AG09309 (cell line): ENCODE measurements at regions not wholly inside any gene's neighbourhood (a gene's known extent, or its start where the extent isn't known, plus 50 kb on each side); places are given as distances from the start of the nearest gene placed in this dataset.

Source experiments
- DNase-seq: peaks from one replicate; pipeline ENCODE4 v3.0.0-alpha.2; 2010; ENCODE audit warnings: low read depth
- H3K4me3 ChIP-seq: 2 replicates; pipeline ENCODE4 v1.5.1; 2011; ENCODE audit warnings: mild to moderate bottlenecking, low read depth, low read length, moderate library complexity; ENCODE audit not compliant: control insufficient read depth
- CTCF ChIP-seq: IDR thresholded peaks from 2 replicates; pipeline ENCODE4 v1.5.1; 2011; ENCODE audit warnings: mild to moderate bottlenecking, low read depth, low read length, inconsistent platforms; ENCODE audit not compliant: insufficient read depth, control insufficient read depth; ENCODE audit errors: missing control alignments

- no peak overlapping the region for H3K4me3 ChIP-seq
- no peak for DNase-seq
- no peak for TF ChIP-seq CTCF
Observed at GRCh38 chr16:60510208-60510607, 1526.0 kb downstream of the CDH8 start.

- no peak for TF ChIP-seq CTCF
- no peak overlapping the region for H3K4me3 ChIP-seq
- no peak for DNase-seq
Observed at GRCh38 chr16:60491273-60491672, 1545.0 kb downstream of the CDH8 start.

GRCh38 chr16:60485872-60486489 is 1550.3 kb downstream of the CDH8 start:
- no peak for TF ChIP-seq CTCF
- H3K4me3 ChIP-seq, result no peak overlapping the region
- no peak for DNase-seq

GRCh38 chr16:60484901-60485300 is 1551.3 kb downstream of the CDH8 start:
- DNase-seq, result no peak
- no peak overlapping the region for H3K4me3 ChIP-seq
- no peak for TF ChIP-seq CTCF

- no peak for TF ChIP-seq CTCF
- H3K4me3 ChIP-seq, result no peak overlapping the region
- no peak for DNase-seq
Observed at GRCh38 chr16:60481591-60481990, 1554.6 kb downstream of the CDH8 start.

GRCh38 chr16:60478810-60479209 is 1557.4 kb downstream of the CDH8 start:
- DNase-seq, result no peak
- no peak overlapping the region for H3K4me3 ChIP-seq
- no peak for TF ChIP-seq CTCF

GRCh38 chr16:60463986-60464385 is 1572.3 kb downstream of the CDH8 start:
- DNase-seq, result no peak
- no peak for TF ChIP-seq CTCF
- no peak overlapping the region for H3K4me3 ChIP-seq
